ENCODE measurements at regions not wholly inside any gene's neighbourhood (a gene's known extent, or its start where the extent isn't known, plus 50 kb on each side); places are given as distances from the start of the nearest gene placed in this dataset.

- Histone ChIP-seq H3K4me1 (no peaks in the 10 kb centered on the region), H3K36me3 (no peaks in the 10 kb centered on the region), H3K27ac (no peak overlapping the region), H3K4me3 (no peak overlapping the region), H3K9me3 (no peaks in the 10 kb centered on the region), H3K27me3 (no peaks in the 10 kb centered on the region)
- DNase-seq = no peak
- no peak for TF ChIP-seq POLR2A (IDR thresholded peaks at IDR 0.05)
- TF ChIP-seq, protein P1, sequence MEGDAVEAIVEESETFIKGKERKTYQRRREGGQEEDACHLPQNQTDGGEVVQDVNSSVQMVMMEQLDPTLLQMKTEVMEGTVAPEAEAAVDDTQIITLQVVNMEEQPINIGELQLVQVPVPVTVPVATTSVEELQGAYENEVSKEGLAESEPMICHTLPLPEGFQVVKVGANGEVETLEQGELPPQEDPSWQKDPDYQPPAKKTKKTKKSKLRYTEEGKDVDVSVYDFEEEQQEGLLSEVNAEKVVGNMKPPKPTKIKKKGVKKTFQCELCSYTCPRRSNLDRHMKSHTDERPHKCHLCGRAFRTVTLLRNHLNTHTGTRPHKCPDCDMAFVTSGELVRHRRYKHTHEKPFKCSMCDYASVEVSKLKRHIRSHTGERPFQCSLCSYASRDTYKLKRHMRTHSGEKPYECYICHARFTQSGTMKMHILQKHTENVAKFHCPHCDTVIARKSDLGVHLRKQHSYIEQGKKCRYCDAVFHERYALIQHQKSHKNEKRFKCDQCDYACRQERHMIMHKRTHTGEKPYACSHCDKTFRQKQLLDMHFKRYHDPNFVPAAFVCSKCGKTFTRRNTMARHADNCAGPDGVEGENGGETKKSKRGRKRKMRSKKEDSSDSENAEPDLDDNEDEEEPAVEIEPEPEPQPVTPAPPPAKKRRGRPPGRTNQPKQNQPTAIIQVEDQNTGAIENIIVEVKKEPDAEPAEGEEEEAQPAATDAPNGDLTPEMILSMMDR (IDR thresholded peaks at IDR 0.05) = no peak
Observed at GRCh38 chr5:5584751-5585150, 162.3 kb downstream of the ICE1 start.

DNA sequence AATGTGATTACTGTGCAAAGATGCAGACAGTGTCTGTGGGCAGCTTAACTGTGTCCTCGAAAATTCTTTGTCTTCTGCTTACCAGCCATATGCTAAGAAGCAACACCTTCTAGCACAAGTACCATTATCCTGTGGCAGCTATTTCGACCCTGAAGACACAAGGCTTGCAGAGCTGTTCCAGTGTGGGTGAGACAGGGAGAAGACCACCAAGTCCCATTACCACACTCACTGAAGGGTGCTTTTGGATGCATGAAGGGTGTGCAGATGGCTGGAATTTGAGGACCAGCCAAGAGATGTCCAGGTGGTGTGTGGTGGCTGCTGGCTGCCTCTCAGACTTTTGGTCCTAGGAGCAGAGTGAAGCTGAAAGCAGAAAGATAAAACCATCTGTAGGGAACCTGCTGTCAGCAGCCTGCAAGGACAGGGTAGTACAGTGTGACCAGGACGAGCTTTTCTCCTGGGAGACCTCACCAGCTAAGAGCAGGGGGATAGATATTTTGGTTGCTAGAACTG, 161.8 kb downstream of the ICE1 start:
- Histone ChIP-seq H3K4me1 (no peaks in the 10 kb centered on the region), H3K9me3 (no peaks in the 10 kb centered on the region), H3K36me3 (no peaks in the 10 kb centered on the region), H3K4me3 (no peak overlapping the region), H3K27ac (no peak overlapping the region), H3K27me3 (no peaks in the 10 kb centered on the region)
- no peak for DNase-seq
- TF ChIP-seq, protein P1 (IDR thresholded peaks at IDR 0.05) = no peak
- no peak for TF ChIP-seq POLR2A (IDR thresholded peaks at IDR 0.05)

- Histone ChIP-seq H3K36me3 (no peaks in the 10 kb centered on the region), H3K9me3 (no peaks in the 10 kb centered on the region), H3K4me3 (no peak overlapping the region), H3K27me3 (no peaks in the 10 kb centered on the region), H3K27ac (no peak overlapping the region), H3K4me1 (no peaks in the 10 kb centered on the region)
- no peak for DNase-seq
- TF ChIP-seq, protein P1 (IDR thresholded peaks at IDR 0.05) = no peak
- no peak for TF ChIP-seq POLR2A (IDR thresholded peaks at IDR 0.05)
Observed at GRCh38 chr5:5583832-5584231, 161.4 kb downstream of the ICE1 start.

DNA sequence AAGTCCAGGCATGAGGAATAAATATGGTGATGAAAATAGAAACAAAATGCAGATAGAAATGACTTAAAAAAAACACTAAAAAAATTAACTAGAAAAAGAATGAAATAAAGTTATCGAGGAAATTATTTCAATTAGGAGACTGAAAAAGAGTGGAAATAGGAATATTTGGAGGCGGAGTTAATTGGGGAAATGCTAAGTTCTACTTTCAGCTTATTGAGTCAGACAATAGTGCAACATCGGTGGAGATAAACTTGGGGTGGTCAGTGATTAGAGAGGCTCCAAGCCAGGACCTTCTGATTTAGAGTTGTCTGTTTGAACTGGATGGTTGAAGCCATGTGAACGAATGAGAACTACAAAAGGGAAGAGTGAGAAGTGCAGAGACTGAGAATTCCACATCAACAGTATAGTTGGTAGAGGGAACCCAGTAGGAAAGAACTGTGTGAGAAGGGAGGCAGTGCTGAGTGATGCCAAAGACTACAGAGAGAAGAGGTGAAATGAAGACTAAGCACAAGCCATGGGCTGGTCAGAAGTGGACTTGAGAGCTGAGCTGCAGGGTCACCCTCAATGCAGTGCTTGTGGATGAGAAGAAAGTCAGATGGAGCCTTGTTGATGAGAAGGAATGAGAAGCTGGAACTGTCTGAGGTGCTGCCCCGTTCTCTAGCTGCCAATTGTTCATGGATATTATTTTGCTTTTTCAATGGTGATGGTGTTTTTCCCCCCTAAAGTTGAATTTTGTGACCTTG, 160.7 kb downstream of the ICE1 start:
- no peak for DNase-seq
- H3K9me3 ChIP-seq = no peaks in the 10 kb centered on the region
- no peaks in the 10 kb centered on the region for H3K27me3 ChIP-seq
- H3K36me3 ChIP-seq = no peaks in the 10 kb centered on the region
- H3K27ac ChIP-seq = no peak overlapping the region
- no peaks in the 10 kb centered on the region for H3K4me1 ChIP-seq
- no peak for TF ChIP-seq POLR2A (IDR thresholded peaks at IDR 0.05)
- TF ChIP-seq, protein P1 (IDR thresholded peaks at IDR 0.05) = no peak
- no peak overlapping the region for H3K4me3 ChIP-seq

DNA sequence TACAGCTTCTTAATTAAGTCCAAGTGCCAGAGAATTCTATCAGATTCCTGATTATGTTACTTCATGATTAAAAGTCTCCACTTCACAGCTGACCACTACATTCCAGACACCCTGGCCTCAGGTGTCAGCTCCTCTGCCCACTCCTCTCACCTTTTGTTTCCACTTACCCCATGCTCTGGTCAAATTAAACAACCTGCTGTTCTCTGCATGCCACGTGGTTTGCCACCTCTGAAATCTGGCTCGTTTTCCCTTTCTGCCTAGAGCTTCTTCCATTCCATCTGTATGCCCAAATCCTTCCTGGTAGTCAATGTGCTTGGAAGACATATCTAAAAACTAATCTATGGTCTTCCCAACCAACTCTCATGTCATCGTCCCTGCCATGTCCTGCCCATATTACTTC, 158.6 kb downstream of the ICE1 start:
- Histone ChIP-seq H3K27me3 (no peaks in the 10 kb centered on the region), H3K36me3 (no peaks in the 10 kb centered on the region), H3K4me3 (no peak overlapping the region), H3K9me3 (no peaks in the 10 kb centered on the region), H3K4me1 (no peaks in the 10 kb centered on the region), H3K27ac (no peak overlapping the region)
- no peak for TF ChIP-seq POLR2A (IDR thresholded peaks at IDR 0.05)
- TF ChIP-seq, protein P1 (IDR thresholded peaks at IDR 0.05) = no peak
- DNase-seq = no peak

Measured in Peyer's patch (tissue), 4 donors.